Medulla oblongata (tissue), 1 donor: ENCODE measurements at regions not wholly inside any gene's neighbourhood (a gene's known extent, or its start where the extent isn't known, plus 50 kb on each side); places are given as distances from the start of the nearest gene placed in this dataset.
"Not testable (repeated sequence)": the region's sequence is repeated elsewhere in the genome, so short reads cannot be mapped to it uniquely, and the experiment has no call there.

Source experiments
- DNase-seq: peaks from one replicate; pipeline ENCODE4 v3.0.0-alpha.2; 2015; ENCODE audit errors: extremely low spot score

- DNase-seq: not testable (repeated sequence)
Measured at GRCh38 chr16:29355339-29356059, 51.0 kb downstream of the NPIPB11 start.

- DNase-seq: not testable (repeated sequence)
Measured at GRCh38 chr16:29354449-29354848, 52.1 kb downstream of the NPIPB11 start.

- DNase-seq: not testable (repeated sequence)
Measured at GRCh38 chr16:29352617-29352999, 53.9 kb downstream of the NPIPB11 start.

GRCh38 chr16:29351970-29352616 lies 54.4 kb downstream of the NPIPB11 start:
- DNase-seq: not testable (repeated sequence)

- DNase-seq: not testable (repeated sequence)
Measured at GRCh38 chr16:29351271-29351969, 55.1 kb downstream of the NPIPB11 start.

GRCh38 chr16:29349966-29350365 lies 56.5 kb downstream of the NPIPB11 start:
- DNase-seq: not testable (repeated sequence)

- DNase-seq: not testable (repeated sequence)
Measured at GRCh38 chr16:29348748-29349147, 57.8 kb downstream of the NPIPB11 start.

GRCh38 chr16:29348123-29348690 lies 58.3 kb downstream of the NPIPB11 start:
- DNase-seq: not testable (repeated sequence)

- DNase-seq: not testable (repeated sequence)
Measured at GRCh38 chr16:29346796-29347580, 59.5 kb downstream of the NPIPB11 start.

- not testable (repeated sequence) for DNase-seq
Measured at GRCh38 chr16:29346203-29346602, 60.3 kb downstream of the NPIPB11 start.

GRCh38 chr16:29342937-29343336 lies 63.6 kb downstream of the NPIPB11 start:
- DNase-seq: not testable (repeated sequence)

- DNase-seq: not testable (repeated sequence)
Measured at GRCh38 chr16:29340779-29341438, 65.6 kb downstream of the NPIPB11 start.

- not testable (repeated sequence) for DNase-seq
Measured at GRCh38 chr16:29340235-29340634, 66.3 kb downstream of the NPIPB11 start.

- not testable (repeated sequence) for DNase-seq
Measured at GRCh38 chr16:29338821-29339700, 67.5 kb downstream of the NPIPB11 start.

GRCh38 chr16:29337385-29337901 lies 69.1 kb downstream of the NPIPB11 start:
- DNase-seq: not testable (repeated sequence)

- DNase-seq: not testable (repeated sequence)
Measured at GRCh38 chr16:29335549-29335846, 71.0 kb downstream of the NPIPB11 start.

GRCh38 chr16:29334776-29335548 lies 71.5 kb downstream of the NPIPB11 start:
- not testable (repeated sequence) for DNase-seq

GRCh38 chr16:29333492-29334097 lies 72.9 kb downstream of the NPIPB11 start:
- DNase-seq: not testable (repeated sequence)
